Erythroblast (primary cell): ENCODE measurements at regions not wholly inside any gene's neighbourhood (a gene's known extent, or its start where the extent isn't known, plus 50 kb on each side); places are given as distances from the start of the nearest gene placed in this dataset.

Experiments used
- GATA1 ChIP-seq: IDR thresholded peaks from 2 replicates; pipeline ENCODE4 v1.6.1; 2011; ENCODE audit warnings: low read depth, mild to moderate bottlenecking, control low read depth, low read length, moderate library complexity
- POLR2A ChIP-seq: IDR thresholded peaks from 2 replicates; pipeline ENCODE4 v1.6.1; 2011; ENCODE audit warnings: mild to moderate bottlenecking, low read length

- TF ChIP-seq POLR2A (no peak), GATA1 (no peak)
These were observed 313.8 kb upstream of the TEX13C start for GRCh38 chrX:125005863-125006262.
